ENCODE measurements at regions not wholly inside any gene's neighbourhood (a gene's known extent, or its start where the extent isn't known, plus 50 kb on each side); places are given as distances from the start of the nearest gene placed in this dataset.

GRCh38 chr16:85471469-85472431 is 141.4 kb upstream of the GSE1 start:
- TF ChIP-seq REST (IDR thresholded peaks at IDR 0.05; ENCODE audit: insufficient read depth in 1 of 2, low read depth in 2 of 2, low read length in 2 of 2) (no peak), SIN3A (IDR thresholded peaks at IDR 0.05; ENCODE audit: borderline replicate concordance, insufficient read depth, low read length) (no peak), POLR2AphosphoS5 (IDR thresholded peaks at IDR 0.05; ENCODE audit: low read depth, low read length) (no peak), TAF1 (IDR thresholded peaks at IDR 0.05; ENCODE audit: borderline replicate concordance, insufficient read depth, low read length) (no peak), FOXP2 (optimal IDR thresholded peaks at IDR 0.05; ENCODE audit: borderline replicate concordance, extremely low read depth, extremely low read length, insufficient read depth) (no peak)

- no peak for TF ChIP-seq REST (IDR thresholded peaks at IDR 0.05; ENCODE audit: insufficient read depth in 1 of 2, low read depth in 2 of 2, low read length in 2 of 2)
- TF ChIP-seq TAF1 (IDR thresholded peaks at IDR 0.05; ENCODE audit: borderline replicate concordance, insufficient read depth, low read length) = no peak
- no peak for TF ChIP-seq FOXP2 (optimal IDR thresholded peaks at IDR 0.05; ENCODE audit: borderline replicate concordance, extremely low read depth, extremely low read length, insufficient read depth)
- TF ChIP-seq SIN3A (IDR thresholded peaks at IDR 0.05; ENCODE audit: borderline replicate concordance, insufficient read depth, low read length) = no peak
- TF ChIP-seq POLR2AphosphoS5 (IDR thresholded peaks at IDR 0.05; ENCODE audit: low read depth, low read length) = no peak
These were observed 140.6 kb upstream of the GSE1 start for GRCh38 chr16:85472514-85472913.

- no peak for TF ChIP-seq SIN3A (IDR thresholded peaks at IDR 0.05; ENCODE audit: borderline replicate concordance, insufficient read depth, low read length)
- no peak for TF ChIP-seq TAF1 (IDR thresholded peaks at IDR 0.05; ENCODE audit: borderline replicate concordance, insufficient read depth, low read length)
- no peak for TF ChIP-seq POLR2AphosphoS5 (IDR thresholded peaks at IDR 0.05; ENCODE audit: low read depth, low read length)
- no peak for TF ChIP-seq REST (IDR thresholded peaks at IDR 0.05; ENCODE audit: insufficient read depth in 1 of 2, low read depth in 2 of 2, low read length in 2 of 2)
- no peak for TF ChIP-seq FOXP2 (optimal IDR thresholded peaks at IDR 0.05; ENCODE audit: borderline replicate concordance, extremely low read depth, extremely low read length, insufficient read depth)
These were observed 139.8 kb upstream of the GSE1 start for GRCh38 chr16:85473323-85473722.

- TF ChIP-seq POLR2AphosphoS5 (IDR thresholded peaks at IDR 0.05; ENCODE audit: low read depth, low read length) (no peak), TAF1 (IDR thresholded peaks at IDR 0.05; ENCODE audit: borderline replicate concordance, insufficient read depth, low read length) (no peak), SIN3A (IDR thresholded peaks at IDR 0.05; ENCODE audit: borderline replicate concordance, insufficient read depth, low read length) (no peak), FOXP2 (optimal IDR thresholded peaks at IDR 0.05; ENCODE audit: borderline replicate concordance, extremely low read depth, extremely low read length, insufficient read depth) (no peak), REST (IDR thresholded peaks at IDR 0.05; ENCODE audit: insufficient read depth in 1 of 2, low read depth in 2 of 2, low read length in 2 of 2) (no peak)
These were observed 139.1 kb upstream of the GSE1 start for GRCh38 chr16:85473909-85474620.
